ENCODE measurements at regions not wholly inside any gene's neighbourhood (a gene's known extent, or its start where the extent isn't known, plus 50 kb on each side); places are given as distances from the start of the nearest gene placed in this dataset.

GRCh38 chr4:143282211-143282707 is 54.4 kb upstream of the GAB1 start:
- Histone ChIP-seq H3K4me2 (ENCODE audit: insufficient read depth, low read length) (no peak overlapping the region), H3K36me3 (ENCODE audit: control insufficient read depth, insufficient read depth, low read length) (no peaks in the 10 kb centered on the region), H3K27me3 (ENCODE audit: control insufficient read depth in 2 of 2, insufficient read depth in 2 of 2, low read length in 2 of 2) (no peaks in the 10 kb centered on the region), H3K9me1 (ENCODE audit: control insufficient read depth, insufficient read depth, low read length) (no peaks in the 10 kb centered on the region), H4K20me1 (replicated peaks; ENCODE audit: control insufficient read depth, insufficient read depth, low read length) (no peaks in the 10 kb centered on the region), H3K79me2 (ENCODE audit: control insufficient read depth, insufficient read depth, low read length) (no peaks in the 10 kb centered on the region), H3K27ac (ENCODE audit: extremely low read depth, low read depth, low read length) (no peak overlapping the region), H3K9me3 (replicated peaks; ENCODE audit: control insufficient read depth, insufficient read depth, low read depth, low read length) (no peaks in the 10 kb centered on the region), H2AFZ (ENCODE audit: low read depth, low read length) (no peak overlapping the region), H3K4me1 (replicated peaks in 1 of 2; ENCODE audit: control insufficient read depth in 2 of 2, insufficient read depth in 2 of 2, low read length in 2 of 2) (no peaks in the 10 kb centered on the region; a peak in 1 of 5 replicates), H3K9ac (ENCODE audit: insufficient read depth in 1 of 2, low read depth in 2 of 2, low read length in 2 of 2) (no peak overlapping the region), H3K4me3 (no peak overlapping the region)
- TF ChIP-seq ZNF592 (IDR thresholded peaks at IDR 0.05), result no peak
- intact Hi-C loops (cut with micrococcal nuclease) (no loop called here), in situ Hi-C loops (cut with MboI) (no loop called here)
- no peak for DNase-seq (ENCODE audit: extremely low read depth in 1 of 4, low spot score in 3 of 4)
- BruUV-seq (replicated peaks), result no TSS peak
- ChIA-PET CTCF (ENCODE audit: low intra/inter-chr PET ratio) (no interaction called here), POLR2A (no interaction called here)
- WGBS (ENCODE audit: insufficient coverage, low coverage, missing lambda C conversion rate), result 59% methylated on average over 3 of the region's 3 CpGs
- no peak for ATAC-seq
- FAIRE-seq, result no peak
